H1 (cell line): ENCODE measurements at regions not wholly inside any gene's neighbourhood (a gene's known extent, or its start where the extent isn't known, plus 50 kb on each side); places are given as distances from the start of the nearest gene placed in this dataset.

Source experiments
- ATF2 ChIP-seq: IDR thresholded peaks from 2 replicates; pipeline ENCODE4 v1.6.1; 2012; ENCODE audit warnings: low read length, inconsistent platforms
- ATF3 ChIP-seq: IDR thresholded peaks from 2 replicates; pipeline ENCODE4 v1.6.1; 2011; ENCODE audit warnings: low read depth, mild to moderate bottlenecking, low read length; ENCODE audit not compliant: insufficient read depth
- CEBPB ChIP-seq: IDR thresholded peaks from 2 replicates; pipeline ENCODE4 v1.6.1; 2012; ENCODE audit warnings: low read depth, low read length
- CREB1 ChIP-seq: IDR thresholded peaks from 2 replicates; pipeline ENCODE4 v1.6.1; 2012; ENCODE audit warnings: inconsistent platforms
- CTCF ChIP-seq, 3 experiments: IDR thresholded peaks; 1 replicate in 2 of 3; 2 replicates in 1 of 3; pipeline versions ENCODE4 v1.5.1 to v1.6.1; 2011; ENCODE audit warnings: low read length in 3 of 3, mild to moderate bottlenecking in 3 of 3, inconsistent platforms in 2 of 3, low read depth in 1 of 3, moderate library complexity in 1 of 3; ENCODE audit not compliant: insufficient read depth in 1 of 3; ENCODE audit errors: control extremely low read depth in 1 of 3
- EGR1 ChIP-seq: IDR thresholded peaks from 2 replicates; pipeline ENCODE4 v1.6.1; 2011; ENCODE audit warnings: low read depth, low read length, borderline replicate concordance
- EP300 ChIP-seq, 2 experiments: IDR thresholded peaks; 1 replicate in 1 of 2; 2 replicates in 1 of 2; pipeline ENCODE4 v1.6.1; 2011 to 2012; ENCODE audit warnings: low read depth in 2 of 2, low read length in 2 of 2, mild to moderate bottlenecking in 2 of 2, borderline replicate concordance in 1 of 2, inconsistent platforms in 1 of 2, moderate library complexity in 1 of 2
- EZH2 ChIP-seq: fragments of 200-600 bp; sonication (generic); IDR thresholded peaks from 2 replicates; pipeline ENCODE4 v1.7.1; 2012; ENCODE audit warnings: low read depth, mild to moderate bottlenecking, moderate library complexity, low read length, inconsistent platforms; ENCODE audit not compliant: severe bottlenecking
- POLR2A ChIP-seq, 2 experiments: IDR thresholded peaks; 1 replicate in 1 of 2; 2 replicates in 1 of 2; pipeline ENCODE4 v1.6.1; 2011; ENCODE audit warnings: low read depth in 2 of 2, low read length in 2 of 2, mild to moderate bottlenecking in 2 of 2; ENCODE audit errors: control extremely low read depth in 1 of 2
- POLR2AphosphoS5 ChIP-seq: IDR thresholded peaks from 2 replicates; pipeline ENCODE4 v1.6.1; 2011; ENCODE audit warnings: low read depth, low read length
- POU5F1 ChIP-seq: IDR thresholded peaks from 2 replicates; pipeline ENCODE4 v1.6.1; 2011; ENCODE audit warnings: low read depth, mild to moderate bottlenecking, low read length, moderate library complexity
- RFX5 ChIP-seq: IDR thresholded peaks from 2 replicates; pipeline ENCODE4 v1.6.1; 2011; ENCODE audit warnings: low read depth, low read length, improper control_type of control experiment, borderline replicate concordance
- SUZ12 ChIP-seq: fragments of 200-600 bp; sonication (generic); IDR thresholded peaks from 2 replicates; pipeline ENCODE4 v1.6.1; 2012; ENCODE audit warnings: mild to moderate bottlenecking, inconsistent platforms, low read length, moderate library complexity, mixed read lengths

- TF ChIP-seq POLR2A (IDR thresholded peaks at IDR 0.05; ENCODE audit: control extremely low read depth in 1 of 2, low read depth in 2 of 2, low read length in 2 of 2) = no peak
- no peak for TF ChIP-seq POLR2AphosphoS5
- TF ChIP-seq EZH2 = no peak
- no peak for TF ChIP-seq EGR1
- no peak for TF ChIP-seq CREB1
- no peak for TF ChIP-seq CTCF (IDR thresholded peaks at IDR 0.05; ENCODE audit: control extremely low read depth in 1 of 3, insufficient read depth in 1 of 3, low read depth in 1 of 3, low read length in 3 of 3)
- no peak for TF ChIP-seq ATF3
- no peak for TF ChIP-seq EP300 (IDR thresholded peaks at IDR 0.05; ENCODE audit: borderline replicate concordance in 1 of 2, low read depth in 2 of 2, low read length in 2 of 2)
- TF ChIP-seq SUZ12 = no peak
- TF ChIP-seq CEBPB = no peak
- no peak for TF ChIP-seq POU5F1
- TF ChIP-seq ATF2 = no peak
- no peak for TF ChIP-seq RFX5
These were observed 350.8 kb upstream of the NT5C1B start for GRCh38 chr2:18940184-18940583.
